ENCODE measurements at regions not wholly inside any gene's neighbourhood (a gene's known extent, or its start where the extent isn't known, plus 50 kb on each side); places are given as distances from the start of the nearest gene placed in this dataset.

GRCh38 chr3:182078316-182078715 is 366.6 kb downstream of the SOX2 start:
- no peak for DNase-seq (ENCODE audit: low read depth)

GRCh38 chr3:182078929-182079328 is 367.2 kb downstream of the SOX2 start:
- no peak for DNase-seq (ENCODE audit: low read depth)

GRCh38 chr3:182081096-182081495 is 369.4 kb downstream of the SOX2 start:
- no peak for DNase-seq (ENCODE audit: low read depth)

GRCh38 chr3:182083112-182083511 is 371.4 kb downstream of the SOX2 start:
- no peak for DNase-seq (ENCODE audit: low read depth)

GRCh38 chr3:182092662-182093262 is 381.0 kb downstream of the SOX2 start:
- no peak for DNase-seq (ENCODE audit: low read depth)

GRCh38 chr3:182094321-182094720 is 382.6 kb downstream of the SOX2 start:
- DNase-seq (ENCODE audit: low read depth) = no peak

GRCh38 chr3:182104881-182105280 is 393.2 kb downstream of the SOX2 start:
- no peak for DNase-seq (ENCODE audit: low read depth)

- no peak for DNase-seq (ENCODE audit: low read depth)
These were observed 394.1 kb downstream of the SOX2 start for GRCh38 chr3:182105875-182106274.

- DNase-seq (ENCODE audit: low read depth) = no peak
These were observed 396.6 kb downstream of the SOX2 start for GRCh38 chr3:182108371-182108770.

- DNase-seq (ENCODE audit: low read depth) = no peak
These were observed 400.2 kb downstream of the SOX2 start for GRCh38 chr3:182111967-182112366.

- no peak for DNase-seq (ENCODE audit: low read depth)
These were observed 403.7 kb downstream of the SOX2 start for GRCh38 chr3:182115328-182116015.

- no peak for DNase-seq (ENCODE audit: low read depth)
These were observed 404.7 kb downstream of the SOX2 start for GRCh38 chr3:182116386-182116785.

- DNase-seq (ENCODE audit: low read depth) = no peak
These were observed 405.4 kb downstream of the SOX2 start for GRCh38 chr3:182117131-182117530.

GRCh38 chr3:182117583-182117982 is 405.9 kb downstream of the SOX2 start:
- no peak for DNase-seq (ENCODE audit: low read depth)

- no peak for DNase-seq (ENCODE audit: low read depth)
These were observed 406.3 kb downstream of the SOX2 start for GRCh38 chr3:182118066-182118465.

GRCh38 chr3:182121401-182121800 is 409.7 kb downstream of the SOX2 start:
- DNase-seq (ENCODE audit: low read depth) = no peak

GRCh38 chr3:182122779-182123178 is 411.1 kb downstream of the SOX2 start:
- DNase-seq (ENCODE audit: low read depth) = no peak

GRCh38 chr3:182124187-182124586 is 412.5 kb downstream of the SOX2 start:
- no peak for DNase-seq (ENCODE audit: low read depth)

GRCh38 chr3:182124716-182125115 is 413.0 kb downstream of the SOX2 start:
- DNase-seq (ENCODE audit: low read depth) = no peak

- DNase-seq (ENCODE audit: low read depth) = no peak
These were observed 418.0 kb downstream of the SOX2 start for GRCh38 chr3:182129740-182130139.

- no peak for DNase-seq (ENCODE audit: low read depth)
These were observed 422.0 kb downstream of the SOX2 start for GRCh38 chr3:182133752-182134151.

GRCh38 chr3:182135056-182135455 is 423.3 kb downstream of the SOX2 start:
- no peak for DNase-seq (ENCODE audit: low read depth)

- no peak for DNase-seq (ENCODE audit: low read depth)
These were observed 424.5 kb downstream of the SOX2 start for GRCh38 chr3:182136008-182136910.
